ENCODE measurements at regions not wholly inside any gene's neighbourhood (a gene's known extent, or its start where the extent isn't known, plus 50 kb on each side); places are given as distances from the start of the nearest gene placed in this dataset.

- no peak overlapping the region for H3K18ac ChIP-seq (ENCODE audit: insufficient read length, low read depth, low read length)
- no peak overlapping the region for H4K5ac ChIP-seq (ENCODE audit: insufficient read length, low read depth, low read length)
- no peak overlapping the region for H2BK120ac ChIP-seq (ENCODE audit: low read depth, low read length, poor library complexity, severe bottlenecking)
- no peak overlapping the region for H3K56ac ChIP-seq (ENCODE audit: insufficient read length, low read depth, low read length)
- no peaks in the 10 kb centered on the region for H3K36me3 Mint-ChIP-seq (ENCODE audit: insufficient read depth in 1 of 3, low read depth in 3 of 3)
- H4K91ac ChIP-seq (ENCODE audit: insufficient read length, low read depth, low read length) = no peak overlapping the region
- H3K79me1 ChIP-seq (ENCODE audit: insufficient read depth, low read depth, low read length, poor library complexity, severe bottlenecking) = no peaks in the 10 kb centered on the region
- no peak overlapping the region for H3K4me3 Mint-ChIP-seq
- H4K20me1 ChIP-seq (ENCODE audit: control insufficient read depth, insufficient read depth, insufficient read length) = no peaks in the 10 kb centered on the region
- no peaks in the 10 kb centered on the region for H3K9me3 ChIP-seq (ENCODE audit: control insufficient read depth, low read depth, low read length)
- no peak overlapping the region for H2BK12ac ChIP-seq (ENCODE audit: insufficient read length, low read depth, low read length)
- no peak overlapping the region for H3K4me2 ChIP-seq (ENCODE audit: insufficient read depth, insufficient read length, low read length)
- TF ChIP-seq CTCF (conservative IDR thresholded peaks at IDR 0.05) = no peak
- H3K4ac ChIP-seq (ENCODE audit: low read depth, low read length) = no peak overlapping the region
- H3K27me3 ChIP-seq (ENCODE audit: insufficient read depth, low read length) = no peaks in the 10 kb centered on the region
- H3K14ac ChIP-seq (ENCODE audit: insufficient read depth, low read length) = no peak overlapping the region
- H3T11ph ChIP-seq (ENCODE audit: low read length) = no peak overlapping the region
- no peak for DNase-seq
- no peak overlapping the region for H3K23ac ChIP-seq (ENCODE audit: insufficient read length, low read depth, low read length)
- no peaks in the 10 kb centered on the region for H3K4me1 ChIP-seq (ENCODE audit: insufficient read depth, low read length)
- no peak overlapping the region for H2AK5ac ChIP-seq (ENCODE audit: insufficient read length, low read length)
- no peak overlapping the region for H3K9ac ChIP-seq (ENCODE audit: extremely low read depth, insufficient read length, low read length)
- H2BK20ac ChIP-seq (ENCODE audit: low read depth, low read length, poor library complexity, severe bottlenecking) = no peak overlapping the region
- no peak overlapping the region for H4K8ac ChIP-seq (replicated peaks; ENCODE audit: insufficient read length, low read depth, low read length)
- H3K4me1 Mint-ChIP-seq = no peaks in the 10 kb centered on the region
- no peak overlapping the region for H3K27ac Mint-ChIP-seq
- no peaks in the 10 kb centered on the region for H3K79me2 ChIP-seq (ENCODE audit: insufficient read depth, low read length)
- no peak overlapping the region for H2BK15ac ChIP-seq (ENCODE audit: low read depth, low read length)
- H3K27me3 Mint-ChIP-seq (ENCODE audit: low read depth) = no peaks in the 10 kb centered on the region
- no peak overlapping the region for H3K27ac ChIP-seq (ENCODE audit: insufficient read length, low read depth, low read length)
- H2BK5ac ChIP-seq (ENCODE audit: insufficient read length, low read length) = no peak overlapping the region
- H2AFZ ChIP-seq (ENCODE audit: low read length) = no peak overlapping the region
- H3K23me2 ChIP-seq (ENCODE audit: insufficient read length, low read depth, low read length, poor library complexity, severe bottlenecking) = no peaks in the 10 kb centered on the region
- peaks cover 0 to 5% of the 10 kb centered on the region in 2 experiments; a peak in 2 of 5 replicates for H3K9me3 Mint-ChIP-seq
Measured at GRCh38 chr4:72770708-72771107, 201.7 kb upstream of the ADAMTS3 start.

Measured in H9 (cell line).